Kidney (tissue), 13 donors: ENCODE measurements at regions not wholly inside any gene's neighbourhood (a gene's known extent, or its start where the extent isn't known, plus 50 kb on each side); places are given as distances from the start of the nearest gene placed in this dataset.

Experiments used
- DNase-seq, 5 donors: peaks; one replicate each; pipeline ENCODE4 v3.0.0-alpha.2; 2013 to 2020
- FAIRE-seq: peaks from 2 replicates; lab custom pipeline; 2012; peaks lifted over from hg19 to GRCh38; lab: Jason Lieb, UNC
- H3K27ac ChIP-seq, 2 donors: one replicate each; pipeline ENCODE4 v1.7.0; 2013; ENCODE audit warnings: low read depth in 2 of 2, low read length in 2 of 2, inconsistent platforms in 1 of 2
- H3K27me3 ChIP-seq: one replicate; pipeline ENCODE4 v1.7.1; 2013; ENCODE audit warnings: low read length, inconsistent platforms; ENCODE audit not compliant: control insufficient read depth, insufficient read depth
- H3K36me3 ChIP-seq, 3 donors: one replicate each; pipeline versions ENCODE4 v1.7.0 to v1.7.1; 2013; ENCODE audit warnings: low read length in 3 of 3, control low read depth in 1 of 3, inconsistent platforms in 1 of 3; ENCODE audit not compliant: insufficient read depth in 3 of 3, control insufficient read depth in 2 of 3
- H3K4me1 ChIP-seq, 3 donors: one replicate each; pipeline versions ENCODE4 v1.7.0 to v1.7.1; 2013; ENCODE audit warnings: low read length in 3 of 3, inconsistent platforms in 1 of 3, low read depth in 1 of 3; ENCODE audit not compliant: control insufficient read depth in 2 of 3, insufficient read depth in 2 of 3
- H3K4me3 ChIP-seq, 3 donors: one replicate each; pipeline versions ENCODE4 v1.7.0 to v1.8.1; 2013; ENCODE audit warnings: low read length in 3 of 3, control low read depth in 1 of 3, inconsistent platforms in 1 of 3
- H3K9ac ChIP-seq, 3 donors: one replicate each; pipeline versions ENCODE4 v1.7.0 to v1.7.1; 2013; ENCODE audit warnings: low read length in 3 of 3, control low read depth in 1 of 3, inconsistent platforms in 1 of 3
- H3K9me3 ChIP-seq, 3 donors: one replicate each; pipeline versions ENCODE4 v1.7.0 to v1.7.1; 2013; ENCODE audit warnings: low read length in 3 of 3, control low read depth in 1 of 3, inconsistent platforms in 1 of 3; ENCODE audit not compliant: control insufficient read depth in 2 of 3, insufficient read depth in 1 of 3
- intact Hi-C: fragments of 100-400 bp; cut with DNase I; formaldehyde crosslinking; loops from one replicate; pipeline ENCODE4 v1.11.1; 2022
- TF ChIP-seq, protein P1 (sequence below): IDR thresholded peaks from 3 replicates; pipeline ENCODE4 v1.5.1; 2012; ENCODE audit warnings: mild to moderate bottlenecking, moderate library complexity, borderline replicate concordance; ENCODE audit not compliant: insufficient read depth; ENCODE audit errors: extremely low read depth
- donor health status: control.
- donor health status: control.
- donor health status: control.
- donor health status: control.
- donor health status: control.
- donor health status: DM: yes; HTN: yes; CAD: no.
- donor health status: Normal renal cell carcinoma (clear cell type).

DNA sequence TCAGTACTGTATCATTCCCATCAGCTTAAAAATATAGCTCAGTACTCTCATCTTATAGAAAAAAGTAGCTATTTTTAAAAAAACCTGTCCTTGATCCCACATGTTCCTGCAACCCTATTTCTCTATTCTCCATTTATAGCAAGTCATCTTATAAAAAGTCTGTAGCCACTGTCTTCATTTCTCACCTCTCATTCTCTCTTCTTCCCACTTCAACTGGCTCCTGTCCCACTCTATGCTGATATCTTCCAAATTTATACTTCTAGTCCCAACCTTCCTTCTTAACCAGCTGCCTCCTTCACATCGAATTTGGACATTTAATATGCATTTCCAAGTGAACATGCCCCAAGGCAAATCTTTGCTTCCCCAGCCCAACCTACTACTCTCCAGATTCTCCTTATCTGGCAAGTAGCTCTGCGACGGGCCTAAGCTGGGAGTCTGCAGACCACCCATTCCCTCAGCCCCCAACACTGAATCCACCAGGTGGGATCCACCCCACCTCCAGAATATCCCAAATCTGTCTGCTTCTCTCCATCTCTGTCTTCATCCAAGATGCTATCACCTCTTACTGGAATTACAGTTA lies 52.0 kb upstream of the TANC2 start:
- H3K9ac ChIP-seq: no peak overlapping the region
- intact Hi-C loops: no loop called here
- no peak overlapping the region for H3K27ac ChIP-seq
- H3K9me3 ChIP-seq: no peaks in the 10 kb centered on the region
- FAIRE-seq (no peak), DNase-seq (no peak)
- no peak overlapping the region for H3K4me3 ChIP-seq
- no peaks in the 10 kb centered on the region for H3K36me3 ChIP-seq
- no peaks in the 10 kb centered on the region for H3K4me1 ChIP-seq
- H3K27me3 ChIP-seq: no peaks in the 10 kb centered on the region
- TF ChIP-seq, protein P1, sequence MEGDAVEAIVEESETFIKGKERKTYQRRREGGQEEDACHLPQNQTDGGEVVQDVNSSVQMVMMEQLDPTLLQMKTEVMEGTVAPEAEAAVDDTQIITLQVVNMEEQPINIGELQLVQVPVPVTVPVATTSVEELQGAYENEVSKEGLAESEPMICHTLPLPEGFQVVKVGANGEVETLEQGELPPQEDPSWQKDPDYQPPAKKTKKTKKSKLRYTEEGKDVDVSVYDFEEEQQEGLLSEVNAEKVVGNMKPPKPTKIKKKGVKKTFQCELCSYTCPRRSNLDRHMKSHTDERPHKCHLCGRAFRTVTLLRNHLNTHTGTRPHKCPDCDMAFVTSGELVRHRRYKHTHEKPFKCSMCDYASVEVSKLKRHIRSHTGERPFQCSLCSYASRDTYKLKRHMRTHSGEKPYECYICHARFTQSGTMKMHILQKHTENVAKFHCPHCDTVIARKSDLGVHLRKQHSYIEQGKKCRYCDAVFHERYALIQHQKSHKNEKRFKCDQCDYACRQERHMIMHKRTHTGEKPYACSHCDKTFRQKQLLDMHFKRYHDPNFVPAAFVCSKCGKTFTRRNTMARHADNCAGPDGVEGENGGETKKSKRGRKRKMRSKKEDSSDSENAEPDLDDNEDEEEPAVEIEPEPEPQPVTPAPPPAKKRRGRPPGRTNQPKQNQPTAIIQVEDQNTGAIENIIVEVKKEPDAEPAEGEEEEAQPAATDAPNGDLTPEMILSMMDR: no peak

DNA sequence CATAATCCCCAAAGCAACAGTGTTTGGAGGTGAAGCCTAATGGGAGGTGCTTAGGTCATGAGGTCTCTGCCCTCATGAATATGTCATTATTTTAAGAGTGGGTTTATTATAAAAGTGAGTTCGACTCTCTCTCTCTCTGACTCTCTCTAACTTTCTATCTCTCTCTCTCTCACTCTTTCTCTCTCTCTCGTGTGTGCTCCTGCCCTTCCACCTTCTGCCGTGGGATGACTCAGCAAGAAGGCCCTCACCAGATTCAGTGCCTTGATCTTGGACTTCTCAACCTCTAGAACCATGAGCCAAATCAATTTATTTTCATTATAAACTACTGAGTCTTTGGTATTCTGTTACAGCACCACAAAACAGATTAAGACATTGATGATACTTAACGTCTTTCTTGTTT lies 53.7 kb upstream of the TANC2 start:
- H3K36me3 ChIP-seq: no peaks in the 10 kb centered on the region
- no peaks in the 10 kb centered on the region for H3K27me3 ChIP-seq
- DNase-seq: no peak
- H3K4me1 ChIP-seq: no peaks in the 10 kb centered on the region
- no peaks in the 10 kb centered on the region for H3K9me3 ChIP-seq
- TF ChIP-seq, protein P1: no peak
- intact Hi-C loops: no loop called here
- no peak overlapping the region for H3K27ac ChIP-seq
- FAIRE-seq: no peak
- no peak overlapping the region for H3K9ac ChIP-seq
- no peak overlapping the region for H3K4me3 ChIP-seq

DNA sequence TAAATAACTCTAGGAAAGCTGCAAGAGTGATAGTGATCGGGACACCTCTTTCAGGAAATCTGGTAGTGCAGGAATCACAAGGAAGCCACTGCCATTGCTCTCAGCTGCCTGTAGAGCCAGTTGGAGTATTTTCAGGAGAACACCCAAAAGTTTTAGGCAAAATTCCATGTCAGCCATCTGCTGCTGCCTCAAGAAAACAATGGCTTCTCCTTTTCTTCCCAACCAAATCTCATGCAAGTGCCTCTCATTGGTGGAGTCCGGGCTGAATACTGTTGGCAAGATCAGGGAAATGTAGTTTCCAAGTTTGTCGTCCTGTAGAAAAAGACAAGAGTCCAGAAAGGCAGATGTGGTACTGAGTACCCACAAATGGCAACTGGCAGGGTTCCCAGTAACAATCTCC lies 54.9 kb upstream of the TANC2 start:
- Histone ChIP-seq H3K36me3 (no peaks in the 10 kb centered on the region), H3K4me1 (no peaks in the 10 kb centered on the region), H3K9ac (no peak overlapping the region), H3K27me3 (no peaks in the 10 kb centered on the region), H3K27ac (no peak overlapping the region), H3K9me3 (no peaks in the 10 kb centered on the region), H3K4me3 (no peak overlapping the region)
- DNase-seq (no peak), FAIRE-seq (no peak)
- intact Hi-C loops: no loop called here
- TF ChIP-seq, protein P1: no peak

DNA sequence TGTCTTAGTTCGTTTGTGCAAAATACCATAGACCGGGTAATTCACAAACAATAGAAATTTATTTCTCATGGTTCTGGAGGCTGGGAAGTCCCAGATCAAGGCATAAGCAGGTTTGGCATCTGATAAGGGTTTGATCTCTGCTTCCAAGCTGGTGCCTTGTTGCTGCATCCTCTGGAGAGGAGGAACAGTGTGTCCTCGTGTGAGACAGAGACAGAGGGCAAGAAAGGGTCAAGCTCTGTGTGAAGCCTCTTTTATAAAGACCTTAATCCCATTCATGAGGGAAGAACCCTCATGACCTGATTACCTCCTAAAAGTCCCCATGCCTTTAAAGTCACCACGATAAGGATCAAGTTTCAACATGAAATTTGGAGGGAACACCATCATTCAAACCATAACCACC lies 55.8 kb upstream of the TANC2 start:
- Histone ChIP-seq H3K27ac (no peak overlapping the region), H3K36me3 (no peaks in the 10 kb centered on the region), H3K9ac (no peak overlapping the region), H3K4me1 (no peaks in the 10 kb centered on the region), H3K27me3 (no peaks in the 10 kb centered on the region), H3K4me3 (no peak overlapping the region), H3K9me3 (no peaks in the 10 kb centered on the region)
- no peak for FAIRE-seq
- no peak for DNase-seq
- TF ChIP-seq, protein P1: no peak
- intact Hi-C loops: no loop called here
